Upper lobe of left lung (tissue), 4 donors: ENCODE measurements at regions not wholly inside any gene's neighbourhood (a gene's known extent, or its start where the extent isn't known, plus 50 kb on each side); places are given as distances from the start of the nearest gene placed in this dataset.

ENCODE experiments used
- CTCF ChIP-seq, 6 experiments: fragments of 450-650 bp in 4 of 6; fragments of 200-600 bp in 2 of 6; sonication (generic) in 2 of 6; IDR thresholded peaks; one replicate each; pipeline ENCODE4 v1.5.1; 2016 to 2019; ENCODE audit warnings: antibody characterized with exemption in 6 of 6
- EP300 ChIP-seq, 4 donors: sonication (generic); formaldehyde crosslinking; IDR thresholded peaks; one replicate each; pipeline ENCODE4 v1.5.1; 2017; ENCODE audit warnings: antibody characterized with exemption in 4 of 4, control low read depth in 2 of 4

GRCh38 chr5:136781464-136781863 lies 416.1 kb upstream of the TRPC7 start:
- TF ChIP-seq CTCF (IDR thresholded peaks at IDR 0.05) (no peak), EP300 (IDR thresholded peaks at IDR 0.05) (no peak)
